Skin epidermis (tissue), 12 donors: ENCODE measurements at regions not wholly inside any gene's neighbourhood (a gene's known extent, or its start where the extent isn't known, plus 50 kb on each side); places are given as distances from the start of the nearest gene placed in this dataset.
A peak's percentile ranks its signal among the peaks of the same experiment; 100 is the strongest.

ENCODE experiments used
- H3K27ac ChIP-seq, 21 experiments: fragments of 200-600 bp; sonication (generic) in 11 of 21; one replicate each; pipeline ENCODE4 v1.5.0; 2020; ENCODE audit warnings: mild to moderate bottlenecking in 3 of 21, inconsistent platforms in 2 of 21, moderate library complexity in 2 of 21
- H3K4me3 ChIP-seq, 7 experiments: fragments of 200-600 bp; sonication (generic) in 2 of 7; one replicate each; pipeline ENCODE4 v1.5.0; 2020; ENCODE audit warnings: inconsistent platforms in 2 of 7, mild to moderate bottlenecking in 2 of 7, moderate library complexity in 1 of 7

DNA sequence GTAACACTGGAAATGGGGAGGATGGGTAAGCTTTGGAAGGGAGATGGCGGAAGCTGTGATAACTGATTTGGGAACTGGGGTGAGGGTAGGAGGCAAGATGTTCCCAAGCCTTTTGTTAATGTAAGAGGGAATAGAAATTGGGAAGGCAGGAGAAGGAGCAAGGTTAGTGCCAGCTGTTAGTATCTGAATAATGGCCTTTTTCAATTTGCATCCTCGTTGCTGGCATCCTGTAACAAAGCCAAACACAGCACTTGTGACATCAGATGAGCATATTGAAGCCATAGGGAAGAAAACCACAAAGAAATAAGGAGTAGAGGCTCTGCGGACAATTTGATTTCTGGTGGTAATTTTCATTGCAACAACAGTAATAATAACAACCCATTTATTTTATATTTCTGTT is 70.9 kb upstream of the CLMP start:
- Histone ChIP-seq H3K27ac (no peak overlapping the region), H3K4me3 (no peak overlapping the region)

GRCh38 chr11:123264431-123264780 is 69.4 kb upstream of the CLMP start:
- H3K27ac ChIP-seq, result peak overlapping the region in 2 of 21 experiments; percentile 8 to 42

DNA sequence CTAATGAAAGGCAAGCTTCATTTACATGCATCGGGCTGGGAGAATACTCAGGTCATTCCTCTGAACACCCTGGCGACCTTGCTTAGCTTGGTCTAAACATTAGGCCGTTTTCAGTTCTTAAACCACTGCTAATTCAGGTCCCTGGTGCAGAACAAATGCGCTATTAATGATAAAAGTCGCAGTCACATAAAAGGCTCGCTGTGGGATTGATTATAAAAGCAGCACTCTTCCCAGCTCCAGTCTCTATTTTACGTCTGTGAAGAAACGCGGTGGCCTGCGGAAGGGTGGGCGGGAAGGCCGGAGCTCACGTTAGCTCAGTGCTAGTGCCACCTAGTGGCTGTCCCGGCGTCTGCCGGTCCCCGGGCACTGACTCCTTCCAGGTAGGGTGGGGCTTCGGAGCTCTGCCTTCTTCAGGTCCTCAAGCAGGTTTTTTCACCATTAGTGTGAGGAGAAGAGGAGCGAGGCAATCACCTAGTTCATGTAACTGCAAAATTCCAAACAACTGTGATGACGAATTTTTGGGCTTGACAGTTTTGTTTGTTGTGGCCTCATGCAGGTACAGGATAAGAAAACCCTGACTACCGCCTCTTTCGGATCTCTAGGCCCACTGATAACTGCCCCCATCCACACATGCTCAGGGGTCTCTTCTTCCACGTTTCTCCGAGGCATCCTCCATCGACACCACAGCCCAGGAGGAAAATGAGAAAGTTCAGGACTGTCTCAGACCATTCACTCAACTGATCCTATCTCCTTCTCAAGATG is 66.5 kb upstream of the CLMP start:
- Histone ChIP-seq H3K27ac (no peak overlapping the region), H3K4me3 (no peak overlapping the region)

More at GRCh38 chr11:123264431-123264780, 69.4 kb upstream of the CLMP start:
- no peak overlapping the region for H3K4me3 ChIP-seq

DNA sequence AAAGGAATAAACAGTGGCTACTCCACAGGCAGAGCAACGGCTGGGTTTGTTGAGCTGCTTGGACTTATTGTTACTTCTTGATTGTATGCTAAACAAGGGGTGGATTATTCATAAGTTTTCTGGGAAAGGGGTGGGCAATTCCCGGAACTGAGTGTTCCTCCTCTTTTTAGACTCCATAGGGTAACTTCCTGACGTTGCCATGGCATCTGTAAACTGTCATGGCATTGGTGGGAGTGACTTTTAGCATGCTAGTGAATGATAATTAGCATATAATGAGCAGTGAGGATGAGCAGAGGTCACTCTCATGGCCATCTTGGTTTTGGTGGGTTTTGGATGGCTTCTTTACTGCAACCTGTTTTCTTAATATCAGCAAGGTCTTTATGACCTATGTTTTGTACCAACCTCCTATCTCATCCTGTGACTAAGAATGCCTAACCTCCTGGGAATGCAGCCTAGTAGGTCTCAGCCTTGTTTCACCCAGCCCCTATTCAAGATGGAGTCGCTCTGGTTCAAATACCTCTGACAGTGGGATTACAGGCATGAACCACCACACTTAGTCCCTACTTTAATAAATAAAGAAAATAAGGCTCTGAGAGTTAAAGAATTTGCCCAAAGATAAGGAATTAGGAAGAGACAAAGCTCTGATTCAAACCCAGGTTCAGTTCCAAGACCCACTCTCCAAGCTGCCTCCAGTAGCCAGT is 65.6 kb upstream of the CLMP start:
- Histone ChIP-seq H3K4me3 (no peak overlapping the region), H3K27ac (no peak overlapping the region)

- no peak overlapping the region for H3K27ac ChIP-seq
- H3K4me3 ChIP-seq, result no peak overlapping the region
Observed at GRCh38 chr11:123258877-123259276, 63.8 kb upstream of the CLMP start.

GRCh38 chr11:123257370-123257769 is 62.3 kb upstream of the CLMP start:
- Histone ChIP-seq H3K27ac (no peak overlapping the region), H3K4me3 (no peak overlapping the region)

- no peak overlapping the region for H3K27ac ChIP-seq
- no peak overlapping the region for H3K4me3 ChIP-seq
Observed at GRCh38 chr11:123255909-123256308, 60.9 kb upstream of the CLMP start.

DNA sequence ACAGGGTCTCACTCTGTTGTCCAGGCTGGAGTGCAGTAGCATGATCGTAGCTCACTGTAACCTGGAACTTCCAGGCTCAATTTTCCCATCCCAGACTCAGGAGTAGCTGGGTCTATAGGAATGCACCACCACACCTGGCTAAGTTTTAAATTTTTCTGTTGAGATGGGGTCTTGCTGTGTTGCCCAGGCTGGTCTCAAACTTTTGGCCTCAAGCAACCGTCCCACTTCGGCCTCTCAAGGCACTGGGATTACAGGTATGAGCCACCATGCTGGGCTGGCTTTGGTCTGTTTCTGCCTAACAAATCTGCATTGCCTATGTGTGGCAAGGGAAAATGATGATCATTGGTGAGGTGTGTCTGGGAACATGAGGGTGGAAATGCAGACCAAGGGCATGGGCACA is 59.3 kb upstream of the CLMP start:
- Histone ChIP-seq H3K4me3 (no peak overlapping the region), H3K27ac (no peak overlapping the region)

DNA sequence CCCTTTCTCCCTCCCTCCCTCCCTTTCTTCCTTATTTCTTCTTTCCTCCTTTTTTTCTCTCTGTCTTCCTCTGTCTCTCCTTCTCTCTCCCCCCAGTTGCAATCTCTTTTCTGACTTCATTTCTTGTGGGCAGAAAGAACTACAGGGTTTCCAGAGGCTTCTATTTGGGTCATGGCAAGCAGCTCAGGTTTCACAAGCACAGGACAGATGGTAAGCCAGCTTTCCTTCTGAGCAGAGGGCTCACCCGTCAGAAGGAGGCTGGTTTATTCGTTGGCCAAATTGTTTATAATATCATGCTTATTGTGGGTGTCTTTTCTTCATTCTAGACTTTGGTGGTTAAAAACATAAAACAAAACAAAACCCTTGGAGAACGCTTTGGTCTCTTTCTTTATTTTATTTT is 58.9 kb upstream of the CLMP start:
- H3K27ac ChIP-seq, result no peak overlapping the region
- no peak overlapping the region for H3K4me3 ChIP-seq

DNA sequence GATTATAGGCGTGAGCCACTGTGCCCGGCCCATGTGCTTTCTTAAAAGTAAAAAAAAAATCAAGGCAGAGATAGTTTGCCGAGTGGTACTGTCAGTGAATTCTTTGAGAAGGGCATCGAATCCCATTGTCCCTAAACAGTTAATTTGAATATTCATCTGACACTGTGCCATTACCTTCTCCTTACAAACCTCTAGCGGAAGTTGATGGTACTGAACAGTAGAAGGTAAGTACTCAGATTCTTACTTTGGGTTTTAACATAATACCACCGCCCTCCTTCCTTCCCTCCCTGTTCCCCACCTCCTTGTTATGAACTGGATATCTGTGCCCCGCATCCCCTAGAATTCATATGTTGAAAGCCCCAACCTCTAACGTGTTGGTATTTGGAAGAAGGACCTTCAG is 58.2 kb upstream of the CLMP start:
- H3K27ac ChIP-seq, result no peak overlapping the region
- no peak overlapping the region for H3K4me3 ChIP-seq

DNA sequence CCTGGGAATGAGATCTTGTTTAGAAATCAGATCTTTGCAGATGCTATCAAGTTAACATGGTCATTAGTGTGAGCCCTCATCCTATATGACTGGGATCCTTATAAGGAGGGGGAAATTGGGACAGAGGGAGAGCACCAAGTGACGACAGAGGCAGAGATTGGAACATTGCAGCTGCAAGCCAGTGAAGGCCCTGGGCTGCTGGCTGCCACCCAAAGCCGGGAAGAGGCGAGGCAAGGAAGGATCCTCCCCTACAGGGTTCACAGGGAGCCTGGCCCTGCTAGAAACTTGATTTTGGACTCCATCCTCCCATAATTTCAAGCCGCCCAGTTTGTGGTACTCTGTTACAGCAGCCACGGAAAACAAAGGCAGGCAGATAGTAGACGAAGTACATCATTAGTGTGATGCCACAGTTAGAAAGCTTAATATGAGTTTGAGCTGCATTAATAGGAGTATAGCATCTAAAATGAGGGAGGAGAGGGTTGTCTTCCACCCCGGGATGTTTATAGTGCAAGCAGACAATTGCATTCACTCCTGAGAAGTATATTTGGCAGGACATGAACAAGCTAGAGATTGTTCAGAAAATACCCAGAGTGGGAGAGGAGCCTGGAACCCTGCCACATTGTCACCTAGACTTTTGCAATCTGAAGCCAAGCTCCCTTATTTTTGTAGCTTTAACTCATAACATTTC is 56.8 kb upstream of the CLMP start:
- Histone ChIP-seq H3K4me3 (no peak overlapping the region), H3K27ac (no peak overlapping the region)

- H3K27ac ChIP-seq, result no peak overlapping the region
- no peak overlapping the region for H3K4me3 ChIP-seq
Observed at GRCh38 chr11:123250892-123251656, 56.0 kb upstream of the CLMP start.

- Histone ChIP-seq H3K27ac (no peak overlapping the region), H3K4me3 (no peak overlapping the region)
Observed at GRCh38 chr11:123249354-123249753, 54.3 kb upstream of the CLMP start.

- H3K27ac ChIP-seq, result no peak overlapping the region
- no peak overlapping the region for H3K4me3 ChIP-seq
Observed at GRCh38 chr11:123247813-123248379, 52.8 kb upstream of the CLMP start.

DNA sequence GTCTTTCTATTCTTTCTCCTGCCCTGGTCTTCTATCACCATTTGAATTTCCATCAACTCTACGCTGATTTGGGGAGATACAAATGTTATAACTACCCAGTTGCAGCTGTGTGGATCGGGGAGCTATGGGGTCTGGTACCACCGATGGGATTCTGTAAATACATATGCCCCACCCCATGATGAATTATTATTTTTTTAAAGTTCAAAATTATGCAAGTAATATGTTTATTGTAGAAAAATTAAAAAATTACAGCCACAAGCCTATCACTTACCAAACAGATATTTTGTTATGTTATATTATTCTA is 52.4 kb upstream of the CLMP start:
- no peak overlapping the region for H3K4me3 ChIP-seq
- H3K27ac ChIP-seq, result no peak overlapping the region

DNA sequence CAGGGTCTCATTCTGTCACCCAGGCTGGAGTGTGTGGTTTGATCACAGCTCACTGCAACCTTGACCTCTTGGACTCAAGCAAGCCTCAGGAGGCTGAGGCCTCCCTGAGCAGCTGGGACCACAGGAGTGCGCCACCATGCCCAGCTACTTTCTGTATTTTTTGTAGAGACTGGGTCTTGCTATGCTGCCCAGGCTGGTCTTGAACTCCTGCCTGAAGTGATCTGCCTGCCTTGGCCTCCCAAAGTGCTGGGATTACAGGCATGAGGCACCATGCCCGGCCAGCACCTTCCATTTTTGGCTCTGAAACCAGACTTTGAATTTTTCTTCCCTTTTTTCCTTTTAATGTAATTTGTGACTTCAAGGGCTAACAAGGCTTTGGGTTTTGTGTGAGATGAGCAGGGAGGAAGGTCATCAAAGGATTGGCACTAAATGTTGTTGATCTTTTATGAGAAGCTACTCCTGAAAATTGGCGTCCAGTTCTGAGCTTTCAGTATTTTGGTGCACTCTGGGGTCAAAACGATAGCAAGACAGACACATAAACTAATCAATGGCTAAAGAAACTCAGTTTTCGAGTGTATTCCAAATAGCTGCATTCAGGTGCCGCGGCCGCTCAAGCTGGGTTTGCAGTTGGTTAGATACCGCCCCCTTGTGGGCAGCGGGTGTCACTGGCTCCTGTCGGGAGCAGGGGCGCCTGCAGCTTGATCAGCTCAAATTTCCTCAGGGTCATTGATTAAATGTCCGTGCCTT is 51.9 kb upstream of the CLMP start:
- Histone ChIP-seq H3K4me3 (no peak overlapping the region), H3K27ac (no peak overlapping the region)

DNA sequence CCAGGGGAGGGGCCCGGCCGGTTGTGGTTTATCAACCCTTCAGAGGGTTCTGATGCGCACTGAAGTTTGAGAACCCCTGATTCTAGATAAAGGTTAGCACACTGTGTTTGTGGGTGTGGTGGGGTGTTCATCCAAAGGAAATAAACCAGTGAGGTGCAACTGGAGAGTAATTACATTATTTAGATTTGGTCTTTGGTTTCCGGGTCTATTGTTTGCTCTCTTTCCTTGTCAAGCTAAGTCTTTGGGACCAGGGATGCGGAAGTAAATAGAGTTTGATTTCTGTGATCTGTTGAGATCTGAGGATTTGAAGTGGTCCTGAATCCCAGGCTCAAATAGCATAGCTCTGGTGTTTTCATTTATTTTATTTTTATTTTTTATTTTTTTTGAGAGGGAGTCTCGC is 50.5 kb upstream of the CLMP start:
- no peak overlapping the region for H3K4me3 ChIP-seq
- no peak overlapping the region for H3K27ac ChIP-seq
